Adrenal gland (tissue), 9 donors: ENCODE measurements at regions not wholly inside any gene's neighbourhood (a gene's known extent, or its start where the extent isn't known, plus 50 kb on each side); places are given as distances from the start of the nearest gene placed in this dataset.
A peak's percentile ranks its signal among the peaks of the same experiment; 100 is the strongest.

ENCODE experiments used
- DNase-seq, 7 donors: peaks; one replicate each; pipeline ENCODE4 v3.0.0-alpha.2; 2019 to 2020
- H3K27ac ChIP-seq, 5 donors: fragments of 200-600 bp; sonication (generic) in 4 of 5; 1 replicate in 3 of 5; 2 replicates in 2 of 5; pipeline versions ENCODE4 v1.5.1 to v1.8.0; 2016 to 2020; ENCODE audit warnings: mild to moderate bottlenecking in 1 of 5
- H3K27me3 ChIP-seq: fragments of 200-600 bp; 2 replicates; pipeline ENCODE4 v1.8.0; 2021
- H3K36me3 ChIP-seq, 2 donors: fragments of 200-600 bp; replicated peaks in 1 of 2; 1 replicate in 1 of 2; 2 replicates in 1 of 2; pipeline versions ENCODE4 v1.5.1 to v1.8.0; 2018 to 2022
- H3K4me1 ChIP-seq, 2 donors: fragments of 200-600 bp; replicated peaks in 1 of 2; 1 replicate in 1 of 2; 2 replicates in 1 of 2; pipeline versions ENCODE4 v1.5.1 to v1.8.0; 2018 to 2021
- H3K4me3 ChIP-seq, 4 donors: fragments of 200-600 bp; sonication (generic) in 3 of 4; one replicate each; pipeline ENCODE4 v1.5.1; 2016 to 2018
- H3K9me3 ChIP-seq, 3 donors: fragments of 200-600 bp; sonication (generic) in 1 of 3; replicated peaks in 1 of 3; 1 replicate in 2 of 3; 2 replicates in 1 of 3; pipeline versions ENCODE4 v1.5.1 to v1.8.0; 2016 to 2021
- CTCF ChIP-seq, 6 experiments: fragments of 450-650 bp in 4 of 6; fragments of 200-600 bp in 2 of 6; sonication (generic) in 1 of 6; IDR thresholded peaks; 1 replicate in 5 of 6; 2 replicates in 1 of 6; pipeline versions ENCODE4 v1.5.1 to v1.8.0; 2016 to 2021; ENCODE audit warnings: antibody characterized with exemption in 6 of 6, mild to moderate bottlenecking in 2 of 6, moderate library complexity in 1 of 6
- POLR2A ChIP-seq, 2 donors: fragments of 450-650 bp; IDR thresholded peaks; one replicate each; pipeline ENCODE4 v1.6.1; 2017; ENCODE audit warnings: antibody characterized with exemption in 2 of 2, mild to moderate bottlenecking in 2 of 2, moderate library complexity in 1 of 2
- WGBS, 4 donors: extraction: QIAGEN DNeasy Blood & Tissue Kit in 2 of 4; methylation state at CpG; one replicate each; pipeline versions ENCODE4 v1.1.5 to v1.1.7; 2013 to 2017; 5-methylcytosine and 5-hydroxymethylcytosine counted together
- intact Hi-C, 2 donors: fragments of 100-400 bp; cut with DNase I; formaldehyde crosslinking; loops; one replicate each; pipeline versions ENCODE4 v1.14.1 to v1.15.0; 2022 to 2023
- donor health status: healthy with polysubstance abuse.
- donor health status: Bipolar disorder and iron deficiency.
- donor health status: DM: yes; HTN: yes; CAD: no.
- donor health status: DM: no; HTN: no; CAD: no.
- donor health status: DM: no; HTN: no; CAD: no.

- intact Hi-C loops = no loop called here
- no peaks in the 10 kb centered on the region for H3K36me3 ChIP-seq
- no peak overlapping the region for H3K27ac ChIP-seq
- H3K27me3 ChIP-seq = no peaks in the 10 kb centered on the region
- no peaks in the 10 kb centered on the region for H3K9me3 ChIP-seq
- no peak for TF ChIP-seq POLR2A (IDR thresholded peaks at IDR 0.05)
- TF ChIP-seq CTCF (IDR thresholded peaks at IDR 0.05) = no peak
- H3K4me1 ChIP-seq = no peaks in the 10 kb centered on the region
- H3K4me3 ChIP-seq = no peak overlapping the region
- DNase-seq = no peak
Observed at GRCh38 chr17:83147280-83147679, 67.9 kb downstream of the METRNL start.

DNA sequence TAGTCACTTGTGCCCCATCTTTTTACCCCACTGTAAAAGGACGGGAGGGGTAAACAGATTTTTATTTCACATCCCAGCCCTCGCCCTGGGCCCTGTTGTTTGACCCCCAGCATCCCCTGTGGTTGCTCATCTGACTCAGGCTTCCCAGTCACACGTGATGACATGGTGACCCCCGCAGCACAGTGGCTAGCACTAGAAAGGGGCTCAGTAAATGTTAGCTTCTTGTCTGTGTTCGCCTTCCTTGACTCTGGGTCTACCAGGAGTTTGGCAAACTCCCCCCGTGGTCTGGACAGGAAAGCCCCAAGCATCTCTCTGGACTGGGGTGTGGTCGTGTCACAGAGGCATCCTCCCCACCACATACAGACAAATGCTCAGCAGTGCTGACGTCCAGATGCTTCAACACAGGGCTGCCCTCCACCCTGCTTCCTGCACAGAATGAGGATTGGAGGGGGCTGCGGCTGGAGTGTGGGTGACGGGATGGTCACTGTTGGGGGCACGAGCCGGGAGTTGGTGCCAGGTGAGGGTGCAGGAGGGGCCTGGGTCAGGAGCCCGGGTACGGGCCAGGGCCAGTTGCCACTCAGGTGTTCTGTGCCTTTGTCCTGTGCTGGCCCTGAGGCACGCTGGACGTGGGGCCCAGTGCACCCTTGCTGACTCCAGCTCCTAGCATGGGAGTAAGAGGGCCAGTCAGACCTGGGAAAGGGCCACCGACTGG, 69.1 kb downstream of the METRNL start:
- H3K27me3 ChIP-seq = no peaks in the 10 kb centered on the region
- peak in 1 of 7 donors; percentile 14 for DNase-seq

GRCh38 chr17:83149029-83149725, 69.8 kb downstream of the METRNL start:
- Histone ChIP-seq H3K9me3 (no peaks in the 10 kb centered on the region), H3K4me1 (no peaks in the 10 kb centered on the region), H3K27me3 (no peaks in the 10 kb centered on the region), H3K4me3 (no peak overlapping the region), H3K27ac (no peak overlapping the region), H3K36me3 (no peaks in the 10 kb centered on the region)
- intact Hi-C loops = no loop called here
- TF ChIP-seq CTCF (IDR thresholded peaks at IDR 0.05) = no peak
- TF ChIP-seq POLR2A (IDR thresholded peaks at IDR 0.05) = no peak
- 89 to 99% (median 93%) methylated on average over 9 of the region's 9 CpGs for WGBS, 4 donors
- DNase-seq = no peak

More for the DNA sequence above, 69.1 kb downstream of the METRNL start:
- no peak overlapping the region for H3K27ac ChIP-seq
- H3K4me3 ChIP-seq = no peak overlapping the region
- intact Hi-C loops = no loop called here
- TF ChIP-seq CTCF (IDR thresholded peaks at IDR 0.05) = no peak
- no peak for TF ChIP-seq POLR2A (IDR thresholded peaks at IDR 0.05)
- no peaks in the 10 kb centered on the region for H3K9me3 ChIP-seq
- 81 to 87% (median 85%) methylated on average over 13 to 17 of the region's 17 CpGs for WGBS, 4 donors
- H3K36me3 ChIP-seq = no peaks in the 10 kb centered on the region
- H3K4me1 ChIP-seq = no peaks in the 10 kb centered on the region

DNA sequence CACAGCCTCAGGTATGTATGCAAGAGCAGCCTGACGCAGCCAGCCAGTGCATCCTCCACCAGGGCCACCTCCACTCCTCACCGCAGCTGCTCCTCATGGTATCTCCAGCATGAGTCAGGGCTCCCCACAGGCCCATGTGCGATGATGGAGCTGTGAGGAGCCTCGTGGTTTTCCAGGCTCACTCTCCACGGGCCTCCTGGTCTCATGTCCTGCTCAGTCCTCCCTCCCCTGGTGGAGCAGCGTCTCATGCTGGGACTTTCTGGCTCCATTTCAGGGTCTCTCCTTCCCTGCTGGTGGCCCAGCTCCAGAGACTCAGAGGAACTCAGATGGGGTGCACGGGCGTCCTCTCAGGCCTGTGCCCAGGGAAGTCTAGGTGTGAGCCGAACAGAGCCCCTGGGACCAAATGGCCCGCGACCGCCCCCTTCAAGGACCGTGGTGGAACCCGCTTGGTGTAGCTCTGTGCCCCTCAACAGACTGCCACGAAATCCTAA, 70.4 kb downstream of the METRNL start:
- H3K4me1 ChIP-seq = no peaks in the 10 kb centered on the region
- WGBS, 4 donors = 82 to 88% (median 86%) methylated on average over 7 to 15 of the region's 15 CpGs
- H3K36me3 ChIP-seq = no peaks in the 10 kb centered on the region
- H3K27ac ChIP-seq = no peak overlapping the region
- intact Hi-C loops = no loop called here
- TF ChIP-seq POLR2A (IDR thresholded peaks at IDR 0.05) (no peak), CTCF (IDR thresholded peaks at IDR 0.05) (no peak)
- no peaks in the 10 kb centered on the region for H3K27me3 ChIP-seq
- no peaks in the 10 kb centered on the region for H3K9me3 ChIP-seq
- DNase-seq = no peak
- H3K4me3 ChIP-seq = no peak overlapping the region
